Upper lobe of left lung (tissue), 4 donors: ENCODE measurements at regions not wholly inside any gene's neighbourhood (a gene's known extent, or its start where the extent isn't known, plus 50 kb on each side); places are given as distances from the start of the nearest gene placed in this dataset.

Experiments
- POLR2A ChIP-seq, 4 donors: fragments of 450-650 bp; IDR thresholded peaks; one replicate each; pipeline ENCODE4 v1.5.1; 2016 to 2017; ENCODE audit warnings: antibody characterized with exemption in 4 of 4, mild to moderate bottlenecking in 2 of 4
- POLR2AphosphoS5 ChIP-seq, 2 donors: sonication (generic); formaldehyde crosslinking; IDR thresholded peaks; one replicate each; pipeline ENCODE4 v1.5.1; 2017; ENCODE audit warnings: antibody characterized with exemption in 2 of 2
- TF ChIP-seq, protein P1 (sequence below), 6 experiments: fragments of 450-650 bp in 4 of 6; fragments of 200-600 bp in 2 of 6; sonication (generic) in 2 of 6; IDR thresholded peaks; one replicate each; pipeline ENCODE4 v1.5.1; 2016 to 2019; ENCODE audit warnings: antibody characterized with exemption in 6 of 6

DNA sequence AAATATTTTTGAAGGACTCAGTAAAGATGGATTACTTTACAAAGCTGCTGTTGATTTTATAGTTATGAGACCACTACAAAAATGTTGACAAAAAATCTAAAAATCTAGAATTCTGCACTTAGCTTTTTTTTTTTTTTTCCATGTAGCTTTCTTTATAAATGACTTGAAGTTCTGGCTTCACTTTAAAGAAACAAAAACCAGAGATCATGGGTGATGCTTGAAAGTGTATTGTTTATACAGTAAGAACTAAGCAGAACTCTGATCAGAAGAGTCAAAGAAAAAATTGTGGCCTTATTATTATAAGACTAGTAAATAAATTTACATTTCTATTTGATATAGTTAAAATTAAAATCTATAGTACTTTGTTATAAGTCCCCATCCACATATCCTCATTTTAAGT is 301.7 kb downstream of the BLID start:
- TF ChIP-seq, protein P1, sequence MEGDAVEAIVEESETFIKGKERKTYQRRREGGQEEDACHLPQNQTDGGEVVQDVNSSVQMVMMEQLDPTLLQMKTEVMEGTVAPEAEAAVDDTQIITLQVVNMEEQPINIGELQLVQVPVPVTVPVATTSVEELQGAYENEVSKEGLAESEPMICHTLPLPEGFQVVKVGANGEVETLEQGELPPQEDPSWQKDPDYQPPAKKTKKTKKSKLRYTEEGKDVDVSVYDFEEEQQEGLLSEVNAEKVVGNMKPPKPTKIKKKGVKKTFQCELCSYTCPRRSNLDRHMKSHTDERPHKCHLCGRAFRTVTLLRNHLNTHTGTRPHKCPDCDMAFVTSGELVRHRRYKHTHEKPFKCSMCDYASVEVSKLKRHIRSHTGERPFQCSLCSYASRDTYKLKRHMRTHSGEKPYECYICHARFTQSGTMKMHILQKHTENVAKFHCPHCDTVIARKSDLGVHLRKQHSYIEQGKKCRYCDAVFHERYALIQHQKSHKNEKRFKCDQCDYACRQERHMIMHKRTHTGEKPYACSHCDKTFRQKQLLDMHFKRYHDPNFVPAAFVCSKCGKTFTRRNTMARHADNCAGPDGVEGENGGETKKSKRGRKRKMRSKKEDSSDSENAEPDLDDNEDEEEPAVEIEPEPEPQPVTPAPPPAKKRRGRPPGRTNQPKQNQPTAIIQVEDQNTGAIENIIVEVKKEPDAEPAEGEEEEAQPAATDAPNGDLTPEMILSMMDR (IDR thresholded peaks at IDR 0.05) = no peak
- TF ChIP-seq POLR2A (IDR thresholded peaks at IDR 0.05) = no peak
- no peak for TF ChIP-seq POLR2AphosphoS5 (IDR thresholded peaks at IDR 0.05)
